ENCODE measurements at regions not wholly inside any gene's neighbourhood (a gene's known extent, or its start where the extent isn't known, plus 50 kb on each side); places are given as distances from the start of the nearest gene placed in this dataset.

GRCh38 chr4:123956204-123956603 is 559.6 kb downstream of the SPRY1 start:
- no peak for DNase-seq

- no peak for DNase-seq
Measured at GRCh38 chr4:123966990-123967769, 570.6 kb downstream of the SPRY1 start.

GRCh38 chr4:123972031-123972430 is 575.4 kb downstream of the SPRY1 start:
- DNase-seq: no peak

GRCh38 chr4:123974386-123975149 is 578.0 kb downstream of the SPRY1 start:
- no peak for DNase-seq

GRCh38 chr4:123976285-123976684 is 579.7 kb downstream of the SPRY1 start:
- no peak for DNase-seq

- no peak for DNase-seq
Measured at GRCh38 chr4:123976819-123977218, 580.2 kb downstream of the SPRY1 start.

GRCh38 chr4:123977641-123978081 is 581.1 kb downstream of the SPRY1 start:
- DNase-seq: no peak

GRCh38 chr4:123978637-123979036 is 582.0 kb downstream of the SPRY1 start:
- DNase-seq: no peak

- DNase-seq: no peak
Measured at GRCh38 chr4:123980736-123981300, 584.2 kb downstream of the SPRY1 start.

GRCh38 chr4:123984886-123985285 is 588.3 kb downstream of the SPRY1 start:
- no peak for DNase-seq

GRCh38 chr4:123986268-123986798 is 589.7 kb downstream of the SPRY1 start:
- no peak for DNase-seq

GRCh38 chr4:123987408-123987807 is 590.8 kb downstream of the SPRY1 start:
- no peak for DNase-seq

GRCh38 chr4:123990310-123990870 is 593.8 kb downstream of the SPRY1 start:
- DNase-seq: no peak

- DNase-seq: no peak
Measured at GRCh38 chr4:123994917-123995316, 598.3 kb downstream of the SPRY1 start.

- DNase-seq: no peak
Measured at GRCh38 chr4:123995936-123996335, 599.3 kb downstream of the SPRY1 start.

GRCh38 chr4:123996718-123997510 is 600.3 kb downstream of the SPRY1 start:
- no peak for DNase-seq

- no peak for DNase-seq
Measured at GRCh38 chr4:123997776-123998449, 601.3 kb downstream of the SPRY1 start.

GRCh38 chr4:124000233-124000632 is 603.6 kb downstream of the SPRY1 start:
- DNase-seq: no peak

GRCh38 chr4:124015766-124016165 is 619.2 kb downstream of the SPRY1 start:
- no peak for DNase-seq

- no peak for DNase-seq
Measured at GRCh38 chr4:124017185-124017785, 620.7 kb downstream of the SPRY1 start.

Measured in GF-D8 (cell line).